ENCODE measurements at regions not wholly inside any gene's neighbourhood (a gene's known extent, or its start where the extent isn't known, plus 50 kb on each side); places are given as distances from the start of the nearest gene placed in this dataset.

DNA sequence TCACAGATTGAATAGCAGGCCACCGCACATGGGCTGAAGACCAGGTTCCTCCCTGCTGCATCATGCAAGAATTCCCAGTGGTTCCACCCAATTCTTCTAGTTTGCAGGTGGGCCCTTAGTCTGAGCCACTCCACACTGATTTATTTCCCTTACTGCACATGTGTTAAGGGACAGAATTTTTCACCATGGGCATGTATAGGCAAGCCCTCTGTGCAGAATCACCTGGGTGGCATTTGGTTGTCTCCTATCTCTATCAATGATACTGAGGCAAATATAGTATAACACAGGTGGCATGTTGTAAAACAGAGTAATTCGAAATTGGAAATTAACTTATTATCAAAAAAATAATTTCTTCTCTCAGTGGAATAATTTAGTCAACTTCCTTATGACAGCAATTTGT is 1892.4 kb downstream of the NCAM2 start:
- no peak for TF ChIP-seq RAD21 (IDR thresholded peaks at IDR 0.05 in 1 of 2, conservative IDR thresholded peaks at IDR 0.05 in 1 of 2; ENCODE audit: low read depth in 2 of 2, low read length in 2 of 2)
- TF ChIP-seq JUND (IDR thresholded peaks at IDR 0.05; ENCODE audit: low read length), result no peak
- no peak for TF ChIP-seq CTCF (IDR thresholded peaks at IDR 0.05; ENCODE audit: control extremely low read depth in 1 of 3, insufficient read depth in 1 of 3, low read depth in 1 of 3, low read length in 3 of 3)
- TF ChIP-seq EP300 (IDR thresholded peaks at IDR 0.05; ENCODE audit: borderline replicate concordance in 1 of 2, low read depth in 2 of 2, low read length in 2 of 2), result no peak
- no peak for TF ChIP-seq MAFK (IDR thresholded peaks at IDR 0.05; ENCODE audit: low read depth, low read length)

Measured in H1 (cell line).